ENCODE measurements at regions not wholly inside any gene's neighbourhood (a gene's known extent, or its start where the extent isn't known, plus 50 kb on each side); places are given as distances from the start of the nearest gene placed in this dataset.
A peak's percentile ranks its signal among the peaks of the same experiment; 100 is the strongest.

DNA sequence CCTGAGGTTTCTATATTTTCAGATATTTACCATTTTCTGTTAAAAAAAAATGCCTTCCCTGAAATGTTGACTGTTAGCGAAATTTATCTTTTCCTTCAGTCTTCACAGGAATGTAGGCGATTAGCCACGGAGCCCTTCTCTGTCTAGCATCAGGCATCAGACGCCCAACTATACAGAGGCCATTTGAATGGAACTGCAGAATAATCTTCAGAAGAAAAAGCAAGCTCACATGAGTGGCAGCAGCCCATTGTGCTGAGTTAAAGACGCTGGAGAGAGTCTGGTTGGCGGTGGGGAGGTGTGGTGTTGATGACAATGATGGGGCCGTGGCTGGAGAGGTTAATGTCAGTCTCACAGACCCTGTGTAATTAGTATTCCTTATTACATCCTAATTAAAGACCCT, 196.8 kb upstream of the LEF1 start:
- DNase-seq (ENCODE audit: low read depth), result no peak

GRCh38 chr4:108361886-108362285, 193.2 kb upstream of the LEF1 start:
- no peak for DNase-seq (ENCODE audit: low read depth)

DNA sequence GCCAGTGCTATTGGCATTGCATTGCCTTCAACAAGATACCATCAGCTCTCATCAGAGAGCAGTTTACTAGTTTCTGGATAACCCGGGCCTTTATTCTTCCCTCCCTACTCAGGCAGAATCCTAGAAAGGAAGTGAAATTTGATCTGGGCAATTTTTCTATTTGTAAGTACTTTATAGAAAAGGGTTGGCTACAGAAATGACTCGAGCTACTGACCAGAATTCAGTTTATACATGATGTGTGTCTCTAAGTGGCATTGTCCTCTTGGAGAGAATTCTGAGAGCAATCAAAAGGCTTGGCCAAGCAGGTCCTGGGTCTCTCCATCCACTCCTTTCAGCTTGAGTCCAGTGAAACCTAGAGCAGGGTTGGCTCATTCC, 192.7 kb upstream of the LEF1 start:
- no peak for DNase-seq (ENCODE audit: low read depth)

DNA sequence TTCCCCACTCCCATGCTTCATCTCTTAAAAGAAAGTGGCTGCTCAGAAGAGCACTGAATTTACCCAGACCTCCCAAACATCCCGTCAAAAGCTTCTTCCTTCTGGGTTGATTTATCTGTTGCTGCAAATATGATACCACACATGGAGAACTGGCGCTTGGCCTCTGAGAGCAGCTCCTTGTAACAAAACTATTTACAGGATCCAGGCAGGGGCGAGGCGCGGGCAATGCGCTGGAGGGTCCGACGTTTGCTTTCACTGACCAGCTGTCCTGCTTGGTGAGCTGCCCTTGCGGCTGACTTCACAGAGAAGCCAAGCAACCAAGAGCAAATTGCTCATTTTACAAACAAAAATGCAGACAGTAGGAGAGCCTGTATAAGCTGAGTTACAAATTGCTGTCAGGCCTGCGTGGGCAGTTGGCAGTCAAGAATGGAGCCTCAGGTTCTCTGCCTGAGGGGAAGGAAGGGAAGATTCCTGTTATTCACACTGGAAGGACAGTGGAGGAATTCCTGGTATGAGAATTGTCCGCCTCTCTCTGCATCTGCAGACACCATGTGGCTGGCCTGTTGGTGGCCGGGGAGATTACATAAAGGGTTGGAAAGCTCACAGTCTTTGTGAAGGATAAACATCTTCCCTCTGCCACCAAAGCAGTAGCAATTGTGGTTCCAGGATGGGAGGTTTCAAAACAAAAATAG, 192.2 kb upstream of the LEF1 start:
- DNase-seq (ENCODE audit: low read depth), result peak; percentile 22

GRCh38 chr4:108359986-108360681, 191.4 kb upstream of the LEF1 start:
- no peak for DNase-seq (ENCODE audit: low read depth)

DNA sequence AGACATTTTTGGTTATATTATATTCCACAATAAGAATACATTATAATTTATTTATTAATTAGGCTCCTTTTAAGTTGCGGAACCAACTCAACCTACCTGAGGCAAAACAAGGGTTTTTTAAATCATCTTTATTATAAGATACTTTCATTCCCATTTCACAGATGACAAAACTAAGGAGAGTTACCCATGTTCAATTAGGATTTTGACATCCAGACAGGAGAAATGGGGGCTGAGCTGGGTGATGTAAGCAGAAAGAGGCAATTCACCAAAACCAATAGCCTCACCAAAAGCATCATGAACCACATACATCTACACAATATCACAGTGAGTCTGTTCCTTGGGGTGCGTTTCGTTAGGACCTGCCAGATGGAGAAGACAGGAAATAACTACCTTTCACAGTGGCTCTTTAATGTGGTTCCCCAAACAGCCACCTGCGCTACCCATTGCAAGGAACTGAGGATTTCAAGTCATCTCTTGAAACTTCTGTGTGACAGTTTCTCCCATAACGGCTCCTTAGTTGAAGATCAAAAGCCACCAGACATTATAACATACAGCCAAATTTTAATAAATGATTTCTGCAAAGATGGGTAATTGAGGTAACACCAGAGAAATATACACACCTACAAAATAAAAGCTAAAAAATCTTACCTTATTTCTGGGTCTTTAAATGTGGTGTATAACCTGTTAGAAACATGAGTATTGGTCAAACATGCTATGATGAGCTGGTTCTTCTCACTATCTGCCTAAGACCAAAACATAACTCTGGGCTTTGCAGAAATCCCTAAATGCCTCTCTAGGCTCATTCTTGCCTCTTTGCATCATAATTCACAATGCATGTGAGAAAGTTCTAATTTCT, 190.6 kb upstream of the LEF1 start:
- DNase-seq (ENCODE audit: low read depth), result no peak

DNA sequence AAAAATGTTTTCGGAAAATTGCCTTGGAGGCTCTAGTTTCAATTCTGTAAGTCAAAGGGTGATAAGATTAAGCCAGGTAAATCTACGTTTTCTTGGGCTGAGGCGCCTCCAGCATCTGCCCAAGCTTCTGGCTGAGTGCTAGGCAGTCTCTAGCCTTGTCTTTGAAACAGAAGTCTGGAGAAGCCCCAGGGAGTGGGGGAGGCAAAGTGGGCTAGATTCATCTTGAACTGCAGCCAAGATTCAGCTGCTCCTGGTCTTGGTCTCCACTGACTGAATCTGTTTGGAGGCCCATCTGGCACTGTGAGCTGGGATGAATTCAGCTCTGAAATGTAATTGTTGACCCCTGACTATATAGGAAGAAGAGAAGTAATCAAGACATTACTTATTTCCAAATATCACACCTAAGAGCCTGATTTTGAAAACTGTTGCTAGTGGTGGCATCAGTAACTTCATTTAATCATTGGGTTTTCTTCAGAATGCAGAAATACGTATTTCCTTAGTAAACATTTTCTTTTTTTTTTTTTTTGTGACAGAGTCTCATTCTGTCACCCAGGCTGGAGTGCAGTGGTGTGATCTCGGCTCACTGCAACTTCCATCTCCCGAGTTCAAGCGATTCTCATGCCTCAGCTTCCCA, 187.3 kb upstream of the LEF1 start:
- DNase-seq (ENCODE audit: low read depth), result no peak

GRCh38 chr4:108355186-108355901, 186.6 kb upstream of the LEF1 start:
- DNase-seq (ENCODE audit: low read depth), result no peak

- no peak for DNase-seq (ENCODE audit: low read depth)
Measured at GRCh38 chr4:108352664-108353308, 184.1 kb upstream of the LEF1 start.

- DNase-seq (ENCODE audit: low read depth), result no peak
Measured at GRCh38 chr4:108351791-108352190, 183.1 kb upstream of the LEF1 start.

DNA sequence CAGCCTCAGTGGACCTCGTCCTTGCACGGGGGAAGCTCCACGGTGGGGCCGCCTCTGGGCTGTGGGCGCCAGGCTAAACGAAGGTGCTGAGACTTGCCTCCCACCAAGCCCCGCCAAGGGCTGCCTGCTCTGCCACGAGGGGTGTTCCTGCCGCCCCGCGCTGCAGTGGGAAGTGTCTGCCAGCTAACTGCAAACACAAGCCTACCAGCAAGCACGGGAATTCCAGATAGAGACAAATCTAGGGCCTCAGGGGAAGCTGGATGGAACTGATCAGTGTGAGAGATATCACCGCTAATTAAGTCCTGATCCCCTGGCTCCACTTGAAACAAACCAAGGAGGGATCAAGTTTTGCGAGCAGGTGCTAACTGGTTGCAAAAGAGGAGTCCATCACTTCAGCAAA, 181.6 kb upstream of the LEF1 start:
- no peak for DNase-seq (ENCODE audit: low read depth)

GRCh38 chr4:108346818-108347210, 178.1 kb upstream of the LEF1 start:
- DNase-seq (ENCODE audit: low read depth), result no peak

GRCh38 chr4:108345862-108346817, 177.4 kb upstream of the LEF1 start:
- DNase-seq (ENCODE audit: low read depth), result peak; percentile 37

DNA sequence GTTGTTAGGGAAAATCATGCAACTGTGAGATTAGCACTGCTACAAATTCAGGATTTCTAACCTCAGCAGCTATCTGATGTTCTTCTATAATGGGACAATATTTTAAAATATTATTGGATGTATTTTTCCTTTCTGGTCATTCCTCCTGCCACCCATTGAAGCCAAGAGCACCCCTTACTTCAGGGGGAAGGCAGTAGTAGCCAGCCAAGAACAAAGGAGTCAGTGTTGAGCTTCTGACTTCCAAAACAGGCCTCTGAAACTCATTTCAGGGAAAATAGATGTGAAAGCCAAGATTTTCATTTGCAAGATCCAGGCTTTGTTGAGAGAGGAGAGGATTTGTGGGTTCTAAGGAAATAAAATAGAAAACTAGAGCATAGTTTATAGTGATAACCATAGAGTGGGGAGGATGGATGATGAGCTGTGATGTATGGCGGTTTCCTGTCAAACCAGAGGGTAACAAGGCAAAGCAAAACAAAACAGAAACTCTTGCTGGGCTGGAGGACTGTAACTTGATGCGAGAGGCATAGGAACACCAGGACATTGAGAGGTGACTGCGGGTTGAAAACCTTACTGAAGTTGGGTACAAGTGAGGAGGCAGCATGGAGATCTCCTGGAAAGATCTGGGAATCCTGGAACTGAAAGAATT, 173.7 kb upstream of the LEF1 start:
- no peak for DNase-seq (ENCODE audit: low read depth)

GRCh38 chr4:108337923-108338322, 169.2 kb upstream of the LEF1 start:
- peak; percentile 8 for DNase-seq (ENCODE audit: low read depth)

DNA sequence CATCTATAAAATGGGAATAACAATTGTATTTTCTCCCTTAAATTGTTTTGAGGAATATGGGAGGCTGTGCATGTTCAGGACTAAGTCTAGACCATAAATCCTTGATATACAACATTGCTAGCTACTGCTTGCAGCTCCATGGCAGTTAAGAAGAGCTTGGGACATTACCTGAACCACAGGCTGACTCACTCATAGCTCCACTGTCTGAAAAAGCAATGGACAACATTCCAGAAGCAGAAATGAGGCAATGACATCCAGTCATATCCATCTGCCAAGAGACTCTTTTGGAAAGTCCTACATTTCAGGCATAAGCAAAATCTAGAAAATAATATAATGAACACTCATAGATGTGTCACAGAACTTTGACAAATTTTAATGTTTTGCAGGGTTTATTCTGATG, 167.3 kb upstream of the LEF1 start:
- peak; percentile 45 for DNase-seq (ENCODE audit: low read depth)

GRCh38 chr4:108335081-108335480, 166.3 kb upstream of the LEF1 start:
- no peak for DNase-seq (ENCODE audit: low read depth)

- no peak for DNase-seq (ENCODE audit: low read depth)
Measured at GRCh38 chr4:108334031-108334430, 165.3 kb upstream of the LEF1 start.

- no peak for DNase-seq (ENCODE audit: low read depth)
Measured at GRCh38 chr4:108333353-108333942, 164.7 kb upstream of the LEF1 start.

All from Daoy (cell line).